ENCODE measurements at regions not wholly inside any gene's neighbourhood (a gene's known extent, or its start where the extent isn't known, plus 50 kb on each side); places are given as distances from the start of the nearest gene placed in this dataset.

GRCh38 chr3:73727117-73727821 is 102.5 kb upstream of the PDZRN3 start:
- H3K27ac ChIP-seq (ENCODE audit: low read depth, low read length), result peak overlapping the region; percentile 81
- H3K4me1 ChIP-seq (ENCODE audit: control insufficient read depth, insufficient read depth, low read length), result no peaks in the 10 kb centered on the region
- H3K4me3 ChIP-seq (ENCODE audit: low read depth, low read length), result no peak overlapping the region
- H3K27me3 ChIP-seq (ENCODE audit: control insufficient read depth, insufficient read depth, low read length), result no peaks in the 10 kb centered on the region
- no peaks in the 10 kb centered on the region for H3K9me3 ChIP-seq (ENCODE audit: control insufficient read depth, insufficient read depth, low read length)
- whole genome bisulfite sequencing (ENCODE audit: insufficient coverage), result 22% methylated on average over 8 of the region's 8 CpGs
- peak in 3 of 6 donors; percentile 38 to 72 (median 70) for DNase-seq (ENCODE audit: low read depth in 4 of 6, low spot score in 6 of 6)
- H3K36me3 ChIP-seq (ENCODE audit: control insufficient read depth, insufficient read depth, low read length), result no peaks in the 10 kb centered on the region

GRCh38 chr3:73723596-73723995 is 98.9 kb upstream of the PDZRN3 start:
- H3K9me3 ChIP-seq (ENCODE audit: control insufficient read depth, insufficient read depth, low read length), result no peaks in the 10 kb centered on the region
- H3K4me3 ChIP-seq (ENCODE audit: low read depth, low read length), result no peak overlapping the region
- H3K4me1 ChIP-seq (ENCODE audit: control insufficient read depth, insufficient read depth, low read length), result peaks cover 2% of the 10 kb centered on the region
- no peaks in the 10 kb centered on the region for H3K27me3 ChIP-seq (ENCODE audit: control insufficient read depth, insufficient read depth, low read length)
- no peak for DNase-seq (ENCODE audit: low read depth in 4 of 6, low spot score in 6 of 6)
- H3K36me3 ChIP-seq (ENCODE audit: control insufficient read depth, insufficient read depth, low read length), result no peaks in the 10 kb centered on the region
- no peak overlapping the region for H3K27ac ChIP-seq (ENCODE audit: low read depth, low read length)
- 71% methylated on average over 1 of the region's 3 CpGs for WGBS (ENCODE audit: insufficient coverage)

- 32% methylated on average over 5 of the region's 6 CpGs for WGBS (ENCODE audit: insufficient coverage)
- Histone ChIP-seq H3K4me3 (ENCODE audit: low read depth, low read length) (no peak overlapping the region), H3K9me3 (ENCODE audit: control insufficient read depth, insufficient read depth, low read length) (no peaks in the 10 kb centered on the region), H3K4me1 (ENCODE audit: control insufficient read depth, insufficient read depth, low read length) (peaks cover 2% of the 10 kb centered on the region), H3K27me3 (ENCODE audit: control insufficient read depth, insufficient read depth, low read length) (no peaks in the 10 kb centered on the region), H3K36me3 (ENCODE audit: control insufficient read depth, insufficient read depth, low read length) (no peaks in the 10 kb centered on the region), H3K27ac (ENCODE audit: low read depth, low read length) (peak overlapping the region; percentile 54)
- no peak for DNase-seq (ENCODE audit: low read depth in 4 of 6, low spot score in 6 of 6)
Observed at GRCh38 chr3:73719861-73720260, 95.1 kb upstream of the PDZRN3 start.

GRCh38 chr3:73719413-73719851 is 94.7 kb upstream of the PDZRN3 start:
- WGBS (ENCODE audit: insufficient coverage), result no CpG with 5 or more reads among the region's 5 CpGs
- Histone ChIP-seq H3K4me3 (ENCODE audit: low read depth, low read length) (no peak overlapping the region), H3K36me3 (ENCODE audit: control insufficient read depth, insufficient read depth, low read length) (no peaks in the 10 kb centered on the region), H3K9me3 (ENCODE audit: control insufficient read depth, insufficient read depth, low read length) (no peaks in the 10 kb centered on the region), H3K27ac (ENCODE audit: low read depth, low read length) (peak overlapping the region; percentile 54), H3K27me3 (ENCODE audit: control insufficient read depth, insufficient read depth, low read length) (no peaks in the 10 kb centered on the region), H3K4me1 (ENCODE audit: control insufficient read depth, insufficient read depth, low read length) (peaks cover 2% of the 10 kb centered on the region)
- DNase-seq (ENCODE audit: low read depth in 4 of 6, low spot score in 6 of 6), result peak in 1 of 6 donors; percentile 54

GRCh38 chr3:73718326-73719110 is 93.8 kb upstream of the PDZRN3 start:
- 53% methylated on average over 2 of the region's 5 CpGs for WGBS (ENCODE audit: insufficient coverage)
- Histone ChIP-seq H3K4me1 (ENCODE audit: control insufficient read depth, insufficient read depth, low read length) (peaks cover 2% of the 10 kb centered on the region), H3K27ac (ENCODE audit: low read depth, low read length) (peak overlapping the region; percentile 43), H3K9me3 (ENCODE audit: control insufficient read depth, insufficient read depth, low read length) (no peaks in the 10 kb centered on the region), H3K27me3 (ENCODE audit: control insufficient read depth, insufficient read depth, low read length) (no peaks in the 10 kb centered on the region), H3K4me3 (ENCODE audit: low read depth, low read length) (no peak overlapping the region), H3K36me3 (ENCODE audit: control insufficient read depth, insufficient read depth, low read length) (no peaks in the 10 kb centered on the region)
- DNase-seq (ENCODE audit: low read depth in 4 of 6, low spot score in 6 of 6), result peak in 2 of 6 donors; percentile 23

GRCh38 chr3:73716418-73716817 is 91.7 kb upstream of the PDZRN3 start:
- no peaks in the 10 kb centered on the region for H3K36me3 ChIP-seq (ENCODE audit: control insufficient read depth, insufficient read depth, low read length)
- no peak for DNase-seq (ENCODE audit: low read depth in 4 of 6, low spot score in 6 of 6)
- no peaks in the 10 kb centered on the region for H3K9me3 ChIP-seq (ENCODE audit: control insufficient read depth, insufficient read depth, low read length)
- no peaks in the 10 kb centered on the region for H3K27me3 ChIP-seq (ENCODE audit: control insufficient read depth, insufficient read depth, low read length)
- no peak overlapping the region for H3K27ac ChIP-seq (ENCODE audit: low read depth, low read length)
- WGBS (ENCODE audit: insufficient coverage), result 100% methylated on average over 1 of the region's 3 CpGs
- no peak overlapping the region for H3K4me3 ChIP-seq (ENCODE audit: low read depth, low read length)
- peaks cover 2% of the 10 kb centered on the region for H3K4me1 ChIP-seq (ENCODE audit: control insufficient read depth, insufficient read depth, low read length)

- no peaks in the 10 kb centered on the region for H3K27me3 ChIP-seq (ENCODE audit: control insufficient read depth, insufficient read depth, low read length)
- DNase-seq (ENCODE audit: low read depth in 4 of 6, low spot score in 6 of 6), result no peak
- WGBS (ENCODE audit: insufficient coverage), result no CpG with 5 or more reads among the region's 1 CpG
- H3K36me3 ChIP-seq (ENCODE audit: control insufficient read depth, insufficient read depth, low read length), result no peaks in the 10 kb centered on the region
- H3K27ac ChIP-seq (ENCODE audit: low read depth, low read length), result no peak overlapping the region
- no peaks in the 10 kb centered on the region for H3K9me3 ChIP-seq (ENCODE audit: control insufficient read depth, insufficient read depth, low read length)
- H3K4me1 ChIP-seq (ENCODE audit: control insufficient read depth, insufficient read depth, low read length), result no peaks in the 10 kb centered on the region
- H3K4me3 ChIP-seq (ENCODE audit: low read depth, low read length), result no peak overlapping the region
Observed at GRCh38 chr3:73710340-73710739, 85.6 kb upstream of the PDZRN3 start.

- no peak for DNase-seq (ENCODE audit: low read depth in 4 of 6, low spot score in 6 of 6)
- no CpG with 5 or more reads among the region's 1 CpG for WGBS (ENCODE audit: insufficient coverage)
- Histone ChIP-seq H3K9me3 (ENCODE audit: control insufficient read depth, insufficient read depth, low read length) (no peaks in the 10 kb centered on the region), H3K27ac (ENCODE audit: low read depth, low read length) (no peak overlapping the region), H3K4me1 (ENCODE audit: control insufficient read depth, insufficient read depth, low read length) (no peaks in the 10 kb centered on the region), H3K4me3 (ENCODE audit: low read depth, low read length) (no peak overlapping the region), H3K36me3 (ENCODE audit: control insufficient read depth, insufficient read depth, low read length) (no peaks in the 10 kb centered on the region), H3K27me3 (ENCODE audit: control insufficient read depth, insufficient read depth, low read length) (no peaks in the 10 kb centered on the region)
Observed at GRCh38 chr3:73709712-73710111, 85.0 kb upstream of the PDZRN3 start.

GRCh38 chr3:73708956-73709355 is 84.2 kb upstream of the PDZRN3 start:
- WGBS (ENCODE audit: insufficient coverage), result 75% methylated on average over 1 of the region's 2 CpGs
- Histone ChIP-seq H3K36me3 (ENCODE audit: control insufficient read depth, insufficient read depth, low read length) (no peaks in the 10 kb centered on the region), H3K4me1 (ENCODE audit: control insufficient read depth, insufficient read depth, low read length) (no peaks in the 10 kb centered on the region), H3K27ac (ENCODE audit: low read depth, low read length) (no peak overlapping the region), H3K4me3 (ENCODE audit: low read depth, low read length) (no peak overlapping the region), H3K27me3 (ENCODE audit: control insufficient read depth, insufficient read depth, low read length) (no peaks in the 10 kb centered on the region), H3K9me3 (ENCODE audit: control insufficient read depth, insufficient read depth, low read length) (no peaks in the 10 kb centered on the region)
- DNase-seq (ENCODE audit: low read depth in 4 of 6, low spot score in 6 of 6), result no peak

GRCh38 chr3:73707772-73708171 is 83.0 kb upstream of the PDZRN3 start:
- no CpG with 5 or more reads among the region's 2 CpGs for WGBS (ENCODE audit: insufficient coverage)
- no peaks in the 10 kb centered on the region for H3K27me3 ChIP-seq (ENCODE audit: control insufficient read depth, insufficient read depth, low read length)
- DNase-seq (ENCODE audit: low read depth in 4 of 6, low spot score in 6 of 6), result no peak
- H3K4me3 ChIP-seq (ENCODE audit: low read depth, low read length), result no peak overlapping the region
- no peaks in the 10 kb centered on the region for H3K9me3 ChIP-seq (ENCODE audit: control insufficient read depth, insufficient read depth, low read length)
- no peaks in the 10 kb centered on the region for H3K4me1 ChIP-seq (ENCODE audit: control insufficient read depth, insufficient read depth, low read length)
- H3K36me3 ChIP-seq (ENCODE audit: control insufficient read depth, insufficient read depth, low read length), result no peaks in the 10 kb centered on the region
- H3K27ac ChIP-seq (ENCODE audit: low read depth, low read length), result no peak overlapping the region

Data from spinal cord (tissue), 9 donors.